Retinal pigment epithelial cell (primary cell): ENCODE measurements at regions not wholly inside any gene's neighbourhood (a gene's known extent, or its start where the extent isn't known, plus 50 kb on each side); places are given as distances from the start of the nearest gene placed in this dataset.
"Not testable (repeated sequence)": the region's sequence is repeated elsewhere in the genome, so short reads cannot be mapped to it uniquely, and the experiment has no call there.

Experiments used
- DNase-seq: peaks from one replicate; pipeline ENCODE4 v3.0.0-alpha.2; 2010; ENCODE audit warnings: low read depth
- H3K4me3 ChIP-seq: 2 replicates; pipeline ENCODE4 v1.5.1; 2011; ENCODE audit warnings: mild to moderate bottlenecking, low read length, control low read depth, moderate library complexity
- CTCF ChIP-seq: conservative IDR thresholded peaks from 2 replicates; pipeline ENCODE4 v1.5.1; 2011; ENCODE audit warnings: low read depth, low read length, control low read depth, inconsistent platforms

GRCh38 chr3:98711426-98711825 is 51.7 kb upstream of the ST3GAL6 start:
- DNase-seq, result no peak
- no peak for TF ChIP-seq CTCF
- no peak overlapping the region for H3K4me3 ChIP-seq

- DNase-seq, result no peak
- H3K4me3 ChIP-seq, result no peak overlapping the region
- no peak for TF ChIP-seq CTCF
Measured at GRCh38 chr3:98712726-98713125, 50.4 kb upstream of the ST3GAL6 start.

- H3K4me3 ChIP-seq, DNase-seq: not testable (repeated sequence)
Measured at GRCh38 chr3:98713332-98713731, 49.8 kb upstream of the ST3GAL6 start.
